H1 (cell line): ENCODE measurements at regions not wholly inside any gene's neighbourhood (a gene's known extent, or its start where the extent isn't known, plus 50 kb on each side); places are given as distances from the start of the nearest gene placed in this dataset.
"Not testable (repeated sequence)": the region's sequence is repeated elsewhere in the genome, so short reads cannot be mapped to it uniquely, and the experiment has no call there.

Experiments used
- CTCF ChIA-PET: fragments of 300-600 bp; sonication (Branson Sonifier 250); formaldehyde crosslinking; loops from one replicate; lab custom pipeline; 2021; ENCODE audit not compliant: partially characterized antibody; lab: Charles Lee
- POLR2A ChIA-PET: fragments of 300-600 bp; sonication (Branson Sonifier 250); formaldehyde crosslinking; loops from one replicate; lab custom pipeline; 2021; ENCODE audit warnings: inconsistent platforms; ENCODE audit not compliant: partially characterized antibody; lab: Charles Lee
- DNase-seq, 2 experiments: peaks; one replicate each; pipeline versions ENCODE4 v3.0.0 to v3.0.0-alpha.2; 2010 to 2022; ENCODE audit warnings: low spot score in 2 of 2, low read depth in 1 of 2, mixed read lengths in 1 of 2
- FAIRE-seq: peaks from 2 replicates; lab custom pipeline; 2011; peaks lifted over from hg19 to GRCh38; lab: Jason Lieb, UNC
- H2AFZ ChIP-seq: 2 replicates; pipeline ENCODE4 v1.8.1; 2012; ENCODE audit warnings: low read length, inconsistent platforms
- H2AK5ac ChIP-seq: 2 replicates; pipeline ENCODE4 v1.6.1; 2013; ENCODE audit warnings: low read depth, low read length
- H2BK120ac ChIP-seq: replicated peaks from 2 replicates; pipeline ENCODE3; 2013; ENCODE audit warnings: low read depth, low read length, inconsistent platforms
- H2BK12ac ChIP-seq: 2 replicates; pipeline ENCODE4 v1.6.1; 2013; ENCODE audit warnings: low read depth, low read length
- H2BK15ac ChIP-seq: 2 replicates; pipeline ENCODE4 v1.6.1; 2013; ENCODE audit warnings: low read length
- H2BK20ac ChIP-seq: 2 replicates; pipeline ENCODE4 v1.6.1; 2013; ENCODE audit warnings: low read length
- H2BK5ac ChIP-seq: 2 replicates; pipeline ENCODE4 v1.6.1; 2013; ENCODE audit warnings: low read depth, low read length
- H3K14ac ChIP-seq: 2 replicates; pipeline ENCODE4 v1.6.1; 2013; ENCODE audit warnings: inconsistent platforms; ENCODE audit not compliant: insufficient read length
- H3K18ac ChIP-seq: 2 replicates; pipeline ENCODE4 v1.6.1; 2013; ENCODE audit warnings: low read length; ENCODE audit errors: extremely low read depth
- H3K23ac ChIP-seq: 2 replicates; pipeline ENCODE4 v1.6.1; 2013; ENCODE audit warnings: inconsistent platforms; ENCODE audit not compliant: insufficient read length
- H3K23me2 ChIP-seq: 2 replicates; pipeline ENCODE4 v1.6.1; 2013; ENCODE audit warnings: low read depth, low read length
- H3K27ac ChIP-seq: 2 replicates; pipeline ENCODE4 v1.6.1; 2011; ENCODE audit warnings: low read depth, low read length, inconsistent platforms
- H3K27me3 ChIP-seq, 4 experiments: replicated peaks in 1 of 4; 1 replicate in 1 of 4; 2 replicates in 3 of 4; pipeline versions ENCODE4 v1.6.1 to v1.8.1; 2011 to 2013; ENCODE audit warnings: low read length in 3 of 4, mild to moderate bottlenecking in 3 of 4, inconsistent platforms in 2 of 4, mixed read lengths in 2 of 4, moderate library complexity in 1 of 4; ENCODE audit not compliant: control insufficient read depth in 3 of 4, insufficient read depth in 3 of 4; ENCODE audit errors: extremely low read depth in 1 of 4
- H3K36me3 ChIP-seq, 4 experiments: 2 replicates each; pipeline versions ENCODE4 v1.6.1 to v1.8.1; 2011 to 2013; ENCODE audit warnings: mild to moderate bottlenecking in 4 of 4, low read length in 3 of 4, moderate library complexity in 2 of 4, control low read depth in 1 of 4, inconsistent platforms in 1 of 4; ENCODE audit not compliant: insufficient read depth in 4 of 4, control insufficient read depth in 2 of 4
- H3K4ac ChIP-seq: replicated peaks from 2 replicates; pipeline ENCODE3; 2013; ENCODE audit warnings: low read length, low read depth, mixed read lengths, inconsistent platforms; ENCODE audit not compliant: insufficient read length
- H3K4me1 ChIP-seq, 4 experiments: replicated peaks in 1 of 4; 1 replicate in 1 of 4; 2 replicates in 3 of 4; pipeline versions ENCODE4 v1.6.1 to v1.8.1; 2011 to 2013; ENCODE audit warnings: low read length in 3 of 4, inconsistent platforms in 2 of 4, mixed read lengths in 1 of 4; ENCODE audit not compliant: insufficient read depth in 4 of 4, control insufficient read depth in 3 of 4
- H3K4me2 ChIP-seq, 2 experiments: 2 replicates each; pipeline versions ENCODE4 v1.6.1 to v1.8.1; 2011 to 2013; ENCODE audit warnings: low read depth in 2 of 2, low read length in 2 of 2, control low read depth in 1 of 2, inconsistent platforms in 1 of 2, mild to moderate bottlenecking in 1 of 2; ENCODE audit not compliant: insufficient read depth in 1 of 2
- H3K4me3 ChIP-seq, 4 experiments: fragments of 200-600, 300-600 bp in 1 of 4; sonication (generic), shearing (Covaris generic), sonication (Bioruptor Twin) in 1 of 4; 2 replicates each; pipeline versions ENCODE4 v1.5.1 to v1.8.1; 2011 to 2016; ENCODE audit warnings: low read length in 4 of 4, low read depth in 3 of 4, control low read depth in 2 of 4, inconsistent platforms in 2 of 4, mild to moderate bottlenecking in 2 of 4, mixed read lengths in 1 of 4, moderate library complexity in 1 of 4; ENCODE audit not compliant: insufficient read depth in 2 of 4; ENCODE audit errors: extremely low read depth in 1 of 4
- H3K56ac ChIP-seq: replicated peaks from 2 replicates; pipeline ENCODE3; 2013; ENCODE audit warnings: low read depth, mild to moderate bottlenecking, mixed read lengths, low read length, inconsistent platforms; ENCODE audit not compliant: insufficient read length
- H3K79me1 ChIP-seq: 2 replicates; pipeline ENCODE4 v1.6.1; 2013; ENCODE audit warnings: low read depth, low read length, control low read depth
- H3K79me2 ChIP-seq, 2 experiments: 2 replicates each; pipeline versions ENCODE4 v1.6.1 to v1.8.1; 2012 to 2013; ENCODE audit warnings: low read length in 2 of 2, mild to moderate bottlenecking in 2 of 2, inconsistent platforms in 1 of 2; ENCODE audit not compliant: insufficient read depth in 2 of 2, control insufficient read depth in 1 of 2
- H3K9ac ChIP-seq, 4 experiments: replicated peaks in 1 of 4; 1 replicate in 1 of 4; 2 replicates in 3 of 4; pipeline versions ENCODE4 v1.6.1 to v1.8.1; 2011 to 2013; ENCODE audit warnings: low read depth in 3 of 4, low read length in 3 of 4, control low read depth in 2 of 4, mild to moderate bottlenecking in 2 of 4, moderate library complexity in 2 of 4, inconsistent platforms in 1 of 4; ENCODE audit errors: extremely low read depth in 1 of 4
- H3K9me3 ChIP-seq, 2 experiments: 2 replicates each; pipeline versions ENCODE4 v1.6.1 to v1.8.1; 2012 to 2013; ENCODE audit warnings: mild to moderate bottlenecking in 2 of 2, moderate library complexity in 2 of 2, control low read depth in 1 of 2, inconsistent platforms in 1 of 2, low read depth in 1 of 2, low read length in 1 of 2, mixed read lengths in 1 of 2; ENCODE audit not compliant: insufficient read depth in 2 of 2
- H4K20me1 ChIP-seq, 2 experiments: replicated peaks in 1 of 2; 2 replicates each; pipeline versions ENCODE3 to v1.8.1; 2011 to 2013; ENCODE audit warnings: inconsistent platforms in 2 of 2, low read length in 2 of 2, mild to moderate bottlenecking in 1 of 2; ENCODE audit not compliant: insufficient read depth in 2 of 2, control insufficient read depth in 1 of 2
- H4K5ac ChIP-seq: 2 replicates; pipeline ENCODE4 v1.6.1; 2013; ENCODE audit warnings: low read length, low read depth, mixed read lengths, inconsistent platforms; ENCODE audit not compliant: insufficient read length
- H4K8ac ChIP-seq: 2 replicates; pipeline ENCODE4 v1.8.0; 2013; ENCODE audit warnings: mild to moderate bottlenecking, moderate library complexity, low read length, inconsistent platforms; ENCODE audit not compliant: insufficient read depth; ENCODE audit errors: extremely low read depth
- H4K91ac ChIP-seq: replicated peaks from 2 replicates; pipeline ENCODE3; 2013; ENCODE audit warnings: low read length, mixed read lengths, inconsistent platforms; ENCODE audit not compliant: insufficient read length
- WGBS, 2 experiments: shearing (Covaris generic) in 1 of 2; methylation state at CpG; one replicate each; pipeline versions ENCODE4 v1.1.6 to v1.1.7; 2013 to 2015; ENCODE audit warnings: low lambda C conversion rate in 2 of 2, mixed read lengths in 2 of 2, inconsistent platforms in 1 of 2, low coverage in 1 of 2, missing lambda C conversion rate in 1 of 2; ENCODE audit not compliant: insufficient replicate concordance in 2 of 2, insufficient coverage in 1 of 2, insufficient read length in 1 of 2; ENCODE audit errors: extremely low coverage in 1 of 2, missing lambda C conversion rate in 1 of 2; 5-methylcytosine and 5-hydroxymethylcytosine counted together

- H2AFZ ChIP-seq, FAIRE-seq, H3K18ac ChIP-seq: not testable (repeated sequence)
Observed at GRCh38 chr2:87365038-87365437, 343.4 kb upstream of the PLGLB1 start.

GRCh38 chr2:87386063-87386560, 361.8 kb upstream of the PLGLB2 start:
- H4K20me1 ChIP-seq, H2BK5ac ChIP-seq, FAIRE-seq, POLR2A ChIA-PET, H2AK5ac ChIP-seq, H3K23ac ChIP-seq, H2BK20ac ChIP-seq, H4K91ac ChIP-seq, H3K4ac ChIP-seq, H2BK15ac ChIP-seq, H3K79me1 ChIP-seq, H3K4me2 ChIP-seq, CTCF ChIA-PET, H2AFZ ChIP-seq, H2BK12ac ChIP-seq, H3K79me2 ChIP-seq, H2BK120ac ChIP-seq, H3K9ac ChIP-seq, DNase-seq, H4K8ac ChIP-seq, H3K36me3 ChIP-seq, H3K9me3 ChIP-seq, H3K23me2 ChIP-seq, H3K14ac ChIP-seq, H3K18ac ChIP-seq, H3K27ac ChIP-seq, H3K27me3 ChIP-seq, H4K5ac ChIP-seq, H3K56ac ChIP-seq, H3K4me3 ChIP-seq, H3K4me1 ChIP-seq: not testable (repeated sequence)
- 78% methylated on average over 6 of the region's 7 CpGs; no CpG with 5 or more reads in 1 of the 2 experiments for WGBS, 2 experiments

More at GRCh38 chr2:87365038-87365437, 343.4 kb upstream of the PLGLB1 start:
- H3K4me2 ChIP-seq, H3K79me1 ChIP-seq, H3K4me3 ChIP-seq, POLR2A ChIA-PET, H3K36me3 ChIP-seq, H3K27me3 ChIP-seq, CTCF ChIA-PET, H4K5ac ChIP-seq, H3K79me2 ChIP-seq, H2BK5ac ChIP-seq, H2BK20ac ChIP-seq, H4K91ac ChIP-seq, H3K56ac ChIP-seq, H2BK120ac ChIP-seq, DNase-seq, H2AK5ac ChIP-seq, H2BK15ac ChIP-seq, H3K27ac ChIP-seq, H3K4me1 ChIP-seq, H4K8ac ChIP-seq, H2BK12ac ChIP-seq, H3K23ac ChIP-seq, H4K20me1 ChIP-seq, H3K4ac ChIP-seq, H3K9ac ChIP-seq, H3K23me2 ChIP-seq, H3K9me3 ChIP-seq, H3K14ac ChIP-seq: not testable (repeated sequence)
- WGBS, 2 experiments = 95 to 100% methylated on average over 1 to 2 of the region's 2 CpGs
